ENCODE measurements at regions not wholly inside any gene's neighbourhood (a gene's known extent, or its start where the extent isn't known, plus 50 kb on each side); places are given as distances from the start of the nearest gene placed in this dataset.
"Not testable (repeated sequence)": the region's sequence is repeated elsewhere in the genome, so short reads cannot be mapped to it uniquely, and the experiment has no call there.

DNA sequence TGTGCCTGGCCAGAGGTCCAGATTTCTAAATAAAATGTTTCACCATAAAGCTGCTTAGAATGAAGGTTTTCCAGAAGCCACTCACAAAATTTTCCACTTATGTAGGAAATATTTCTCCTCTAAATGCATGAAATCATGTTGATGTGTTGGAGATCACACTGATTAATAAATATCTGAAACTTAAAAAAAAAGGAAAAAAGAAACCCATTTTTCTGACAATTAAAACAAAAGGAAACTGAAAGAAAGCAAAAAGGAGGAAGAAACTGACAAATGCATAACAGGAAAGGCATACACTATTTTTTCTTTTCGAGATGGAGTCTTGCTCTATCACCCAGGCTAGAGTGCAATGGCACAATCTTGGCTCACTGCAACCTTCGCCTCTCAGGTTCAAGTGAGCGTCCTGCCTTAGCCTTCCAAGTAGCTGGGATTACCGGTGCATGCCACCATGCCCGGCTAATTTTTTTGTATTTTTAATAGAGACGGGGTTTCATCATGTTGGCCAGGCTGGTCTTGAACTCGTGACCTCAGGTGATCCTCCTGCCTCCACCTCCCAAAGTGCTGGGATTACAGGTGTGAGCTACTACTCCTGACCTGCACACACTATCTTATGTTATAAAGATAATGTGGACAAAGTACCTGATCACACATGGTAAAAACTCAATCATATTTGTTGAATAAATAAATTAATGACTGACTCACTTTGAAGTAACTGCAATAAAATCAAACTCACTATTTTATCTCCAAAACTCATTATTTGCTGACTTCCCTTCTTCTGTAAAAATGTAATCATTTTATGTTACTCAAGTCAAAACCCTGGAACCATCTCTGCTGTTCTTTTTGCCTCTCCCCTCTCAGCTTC, 149.8 kb upstream of the NR5A2 start:
- DNase-seq: no peak

DNA sequence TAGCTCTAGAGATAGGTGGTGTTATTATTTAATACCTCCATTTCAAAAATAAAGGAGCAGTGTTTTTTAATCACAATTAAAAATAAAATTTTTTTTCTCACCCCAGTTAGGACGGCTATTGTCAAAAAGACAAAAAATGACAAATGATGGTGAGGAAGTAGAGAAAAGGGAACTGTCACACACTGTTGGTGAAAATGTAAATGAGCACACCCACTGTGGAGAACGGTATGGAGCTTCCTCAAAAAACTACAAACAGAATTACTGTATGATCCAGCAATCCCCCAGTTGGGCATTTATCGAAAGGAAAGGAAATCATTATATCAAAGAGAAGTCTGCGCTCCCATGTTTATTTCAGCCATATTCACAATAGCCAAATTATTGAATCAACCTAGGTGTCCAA, 148.7 kb upstream of the NR5A2 start:
- no peak for DNase-seq

DNA sequence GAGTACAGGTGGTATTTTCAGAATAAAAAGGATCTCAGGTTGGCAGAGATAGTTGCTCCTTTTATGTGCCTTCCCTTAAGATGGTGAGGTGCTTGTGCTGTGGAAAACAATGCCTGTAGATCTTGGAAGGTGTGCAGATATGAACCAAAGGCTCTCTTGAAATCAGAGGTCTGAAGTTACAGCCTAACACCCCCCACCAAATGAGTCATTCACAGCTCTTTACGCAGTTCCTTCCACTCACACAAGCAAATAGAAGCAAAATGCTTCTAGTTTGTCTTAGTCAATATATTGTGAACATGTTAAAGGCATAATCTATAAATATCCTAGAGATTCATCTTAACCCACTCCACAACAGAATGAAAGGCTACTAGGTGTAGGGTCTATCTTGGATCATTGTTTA, 128.9 kb upstream of the NR5A2 start:
- DNase-seq: no peak

DNA sequence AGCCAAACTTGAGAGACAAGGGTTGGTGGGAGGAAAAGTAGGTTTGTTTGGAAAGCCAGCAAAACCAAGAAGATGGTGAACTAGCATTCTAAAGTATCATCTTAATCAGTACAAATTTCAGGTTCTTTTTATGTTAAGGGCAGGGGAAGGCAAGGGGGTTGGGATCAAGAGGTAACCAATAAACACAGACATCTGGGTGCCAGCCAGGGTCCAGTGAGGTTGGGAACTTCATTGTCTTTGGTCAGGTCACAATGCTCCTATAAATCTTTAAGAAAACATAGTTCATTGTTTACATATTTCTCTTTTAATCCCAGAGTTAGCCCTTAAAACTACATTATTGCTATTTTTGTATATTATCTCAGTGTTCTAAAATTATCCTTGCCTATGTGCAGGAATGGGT, 126.2 kb upstream of the NR5A2 start:
- no peak for DNase-seq

DNA sequence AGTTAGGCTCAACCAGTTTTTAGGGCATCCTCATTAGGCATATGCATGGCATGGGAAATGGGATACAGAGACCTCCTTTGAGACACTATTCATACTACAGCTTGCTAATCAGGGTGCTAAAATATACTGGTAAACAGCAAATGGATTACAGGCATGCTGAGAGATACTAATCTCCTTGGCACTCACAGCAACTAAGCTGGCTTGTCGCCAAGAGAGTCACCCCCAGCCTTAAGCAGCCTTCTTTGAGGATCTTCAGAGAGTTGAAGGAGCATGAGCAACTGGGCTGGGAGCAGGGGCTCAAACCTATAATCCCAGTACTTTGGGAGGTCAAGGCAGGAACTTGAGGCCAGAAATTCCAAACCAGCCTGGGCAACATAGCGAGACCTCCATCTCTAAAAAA, 120.1 kb upstream of the NR5A2 start:
- no peak for DNase-seq

DNA sequence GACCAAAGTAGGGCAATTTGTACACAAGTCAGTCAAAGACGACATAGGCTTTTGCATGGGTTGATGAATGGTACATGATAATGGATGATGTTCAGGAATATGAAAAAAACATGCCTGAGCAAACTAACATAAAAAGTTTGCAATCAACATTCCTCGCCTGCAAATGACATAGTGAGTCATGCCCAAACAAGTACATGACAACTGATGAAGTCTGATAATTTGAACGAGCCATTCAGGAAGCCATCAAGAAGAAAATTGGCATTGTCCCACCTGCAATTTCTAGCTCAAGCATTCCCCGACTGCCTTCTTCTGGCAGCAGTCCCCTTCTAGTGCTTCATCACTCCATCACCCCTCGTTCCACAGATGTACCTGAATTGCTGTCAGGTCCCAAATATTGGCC, 118.4 kb upstream of the NR5A2 start:
- DNase-seq: no peak

DNA sequence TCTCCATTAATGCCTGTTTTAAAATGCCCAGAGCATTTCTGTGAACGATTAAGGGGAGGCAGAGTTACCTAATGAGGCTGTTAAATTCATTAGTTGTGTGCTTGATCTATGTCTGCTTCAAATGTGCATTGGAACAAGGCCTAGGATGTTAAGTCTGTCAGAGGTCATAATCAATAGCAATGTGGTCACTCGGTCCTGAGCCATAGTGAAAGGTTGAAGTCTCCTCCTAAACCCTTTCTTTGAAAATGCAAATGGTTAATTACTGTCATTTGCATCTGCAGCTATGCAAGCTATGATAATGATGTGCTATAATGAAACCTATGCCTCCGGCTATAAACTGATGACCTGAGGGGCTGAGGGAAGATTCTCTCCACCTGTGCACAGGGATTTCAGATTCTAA, 114.2 kb upstream of the NR5A2 start:
- no peak for DNase-seq

DNA sequence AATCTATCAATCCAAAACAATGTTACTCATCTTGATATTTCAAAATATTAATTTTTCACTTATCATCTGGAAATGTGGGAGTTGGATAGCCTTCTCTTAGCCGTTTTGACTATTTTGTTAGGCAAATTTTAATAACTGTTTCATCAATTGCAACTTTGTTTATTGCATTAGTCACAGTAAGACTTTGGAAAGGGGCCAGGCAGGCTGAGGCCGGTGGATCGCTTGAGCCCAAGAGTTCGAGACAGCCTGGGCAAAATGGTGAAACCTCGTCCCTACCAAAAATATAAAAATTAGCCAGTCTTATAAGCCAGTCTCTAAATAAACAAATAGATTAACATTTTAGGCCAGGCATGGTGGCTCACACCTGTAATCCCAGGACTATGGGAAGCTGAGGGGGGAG, 113.0 kb upstream of the NR5A2 start:
- DNase-seq: no peak

DNA sequence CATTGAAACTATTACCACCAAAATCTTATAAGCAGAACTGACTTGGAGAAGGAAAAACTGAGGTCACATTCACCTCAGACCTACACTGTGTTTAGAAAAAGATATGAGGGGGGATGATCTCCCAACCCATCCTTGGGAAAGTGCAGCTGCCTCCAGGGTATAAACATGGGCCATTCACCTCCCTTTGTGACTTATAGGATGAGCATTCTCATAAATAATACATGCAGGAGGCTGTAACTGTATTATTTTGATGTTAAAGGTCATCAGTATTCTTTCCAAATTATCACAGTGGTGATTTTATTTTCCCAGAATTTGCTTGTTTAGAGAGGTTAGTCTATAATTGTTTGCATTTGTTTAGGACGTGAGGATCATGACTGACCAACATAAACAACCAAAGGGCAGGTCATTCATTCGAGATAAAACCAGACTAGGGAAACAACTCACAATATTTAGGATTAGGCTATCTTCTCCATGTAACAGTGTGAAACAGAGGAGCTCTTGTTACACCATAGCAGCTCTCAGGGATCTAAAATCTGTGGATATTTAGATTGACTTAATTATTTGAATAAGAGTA, 109.2 kb upstream of the NR5A2 start:
- no peak for DNase-seq

DNA sequence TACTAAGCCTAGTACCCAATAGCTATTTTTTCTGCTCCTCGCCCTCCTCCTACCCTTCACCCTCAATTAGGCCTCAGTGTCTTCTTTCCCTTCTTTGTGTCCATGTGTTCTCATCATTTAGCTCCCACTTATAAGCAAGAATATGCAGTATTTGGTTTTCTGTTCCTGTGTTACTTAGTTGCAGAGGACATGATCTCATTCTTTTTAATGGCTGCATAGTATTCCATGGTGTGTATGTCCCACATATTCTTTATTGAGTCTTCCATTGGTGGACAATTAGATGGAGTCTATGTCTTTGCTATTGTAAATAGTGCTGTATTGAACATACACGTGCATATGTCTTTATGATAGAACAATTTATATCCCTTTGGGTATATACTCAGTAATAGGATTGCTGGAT, 106.9 kb upstream of the NR5A2 start:
- no peak for DNase-seq

DNA sequence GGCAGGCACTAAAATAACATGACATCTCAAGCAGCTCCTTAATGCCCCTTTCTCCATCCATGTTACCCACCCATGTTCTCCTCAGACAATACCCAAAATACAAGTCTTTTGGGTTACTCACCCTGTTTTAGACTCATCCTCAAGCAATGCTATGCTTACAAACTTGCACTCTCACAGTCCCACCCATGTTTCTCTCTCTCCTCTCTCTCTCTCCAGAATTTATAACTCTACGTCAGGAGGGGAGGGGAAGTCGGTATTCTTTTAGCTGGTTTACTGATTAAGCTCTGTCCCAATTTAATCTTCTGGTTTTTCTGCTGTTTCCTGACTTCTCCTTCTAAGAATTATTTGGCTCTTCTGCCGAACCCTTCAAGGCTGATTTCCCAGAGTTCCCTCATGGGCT, 98.0 kb upstream of the NR5A2 start:
- DNase-seq: no peak

DNA sequence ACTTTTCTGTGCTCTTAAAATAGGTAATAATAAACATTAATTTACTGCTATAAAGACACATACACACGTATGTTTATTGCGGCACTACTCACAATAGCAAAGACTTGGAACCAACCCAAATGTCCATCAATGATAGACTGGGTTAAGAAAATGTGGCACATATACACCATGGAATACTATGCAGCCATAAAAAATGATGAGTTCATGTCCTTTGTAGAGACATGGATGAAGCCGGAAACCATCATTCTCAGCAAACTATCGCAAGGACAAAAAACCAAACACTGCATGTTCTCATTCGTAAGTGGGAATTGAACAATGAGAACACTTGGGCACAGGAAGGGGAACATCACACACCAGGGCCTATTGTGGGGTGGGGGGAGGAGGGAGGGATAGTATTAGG, 97.4 kb upstream of the NR5A2 start:
- not testable (repeated sequence) for DNase-seq

DNA sequence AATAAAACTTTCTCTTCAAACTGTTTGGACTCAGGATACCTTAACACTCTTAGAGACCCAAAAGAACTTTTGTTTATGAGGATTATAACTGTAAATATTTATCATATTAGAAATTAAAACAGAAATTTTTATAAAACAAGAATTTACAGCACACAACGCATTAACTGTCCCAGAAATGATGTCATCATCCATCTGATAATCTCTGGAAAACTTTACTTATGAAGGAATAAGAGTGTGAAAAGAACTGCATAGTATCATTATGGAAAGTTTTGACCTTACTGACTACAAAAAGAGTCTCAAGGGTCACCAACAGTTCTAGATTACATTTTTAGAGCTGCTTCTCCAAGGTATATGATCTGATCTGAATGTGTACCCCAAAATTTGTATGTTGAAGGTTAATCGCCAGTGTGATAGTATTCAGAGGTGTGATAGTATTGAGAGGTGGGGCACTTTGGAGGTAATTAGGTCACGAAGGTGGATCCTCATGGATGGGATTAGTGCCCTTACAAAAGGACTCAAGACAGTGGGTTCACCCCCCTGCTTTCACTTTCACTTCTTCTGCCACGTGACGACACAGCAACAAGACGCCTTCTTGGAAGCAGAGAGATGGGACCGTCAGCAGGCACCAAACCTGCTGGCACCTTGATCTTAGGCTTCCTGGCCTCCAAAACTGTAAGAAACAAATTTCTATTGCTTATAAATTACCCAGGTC, 95.7 kb upstream of the NR5A2 start:
- DNase-seq: no peak

DNA sequence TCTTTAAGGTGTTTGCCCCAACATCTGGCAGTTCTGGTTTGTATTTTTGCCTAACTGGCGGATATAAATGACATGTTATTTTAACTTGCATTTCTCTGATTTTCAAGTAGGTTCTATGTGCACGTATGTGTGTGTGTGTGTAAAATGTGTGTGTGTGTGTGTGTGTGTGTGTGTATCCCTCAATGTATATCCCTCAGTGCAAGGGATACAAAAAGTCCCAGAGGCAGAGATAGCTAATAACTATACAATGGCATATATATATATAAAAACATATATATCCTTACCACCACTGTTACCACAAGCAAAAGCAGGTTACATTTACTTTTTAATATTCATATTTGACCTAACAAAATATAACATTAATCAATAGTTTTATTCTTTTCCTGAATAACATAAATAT, 95.0 kb upstream of the NR5A2 start:
- DNase-seq: no peak

DNA sequence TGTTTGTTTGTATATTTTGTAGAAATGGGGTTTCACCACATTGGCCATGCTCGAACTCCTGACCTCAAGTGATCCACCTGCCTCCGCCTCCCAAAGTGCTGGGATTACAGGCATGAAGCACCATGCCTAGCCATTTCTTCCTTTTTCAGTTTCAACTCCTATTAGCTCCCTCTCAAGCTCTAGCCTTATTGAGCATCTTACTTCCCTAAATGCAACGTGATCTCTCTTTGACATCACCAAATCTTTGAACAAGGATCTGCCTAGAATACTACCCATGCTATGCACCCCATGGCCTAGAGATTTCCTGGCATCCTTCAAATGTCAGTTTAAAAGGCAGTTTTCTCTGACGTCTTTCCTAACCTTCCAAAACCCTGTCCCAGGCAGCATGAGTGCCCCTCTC, 91.1 kb upstream of the NR5A2 start:
- no peak for DNase-seq

DNA sequence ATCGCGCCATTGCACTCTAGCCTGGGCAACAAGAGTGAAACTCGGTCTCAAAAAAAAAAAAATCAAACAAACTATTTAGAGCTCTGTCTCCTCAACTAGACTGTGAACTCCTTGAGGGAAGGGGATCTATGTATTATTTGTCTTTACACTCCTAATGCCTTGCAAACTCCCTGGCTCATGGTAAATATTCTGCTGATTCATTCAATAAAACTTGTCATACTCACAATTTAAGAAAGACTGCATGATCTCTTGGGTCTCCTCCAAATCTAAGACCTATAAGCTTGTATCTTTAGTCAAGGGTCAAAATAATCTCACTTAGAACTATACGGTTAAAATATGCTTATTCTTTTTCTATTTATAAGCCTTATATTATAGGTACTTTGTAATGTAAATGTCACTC, 90.3 kb upstream of the NR5A2 start:
- DNase-seq: no peak

DNA sequence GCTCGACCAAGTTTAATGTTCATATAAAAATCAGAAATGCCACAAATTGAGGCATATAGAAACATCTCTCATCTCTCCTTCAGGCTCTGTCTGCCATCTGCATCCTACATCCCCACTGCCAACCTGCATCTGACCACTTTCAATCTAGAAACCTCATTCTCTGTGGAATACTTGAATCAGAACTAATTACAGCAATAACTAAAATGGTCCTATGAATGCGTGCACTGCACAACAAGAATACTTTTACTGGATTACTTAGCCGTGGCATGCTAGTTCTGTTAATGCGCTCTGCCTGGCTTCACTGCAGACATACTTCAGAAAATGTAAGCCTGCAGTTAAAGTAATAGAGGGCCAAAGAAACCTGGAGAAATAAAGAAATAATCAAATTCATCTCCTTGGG, 89.8 kb upstream of the NR5A2 start:
- DNase-seq: no peak

DNA sequence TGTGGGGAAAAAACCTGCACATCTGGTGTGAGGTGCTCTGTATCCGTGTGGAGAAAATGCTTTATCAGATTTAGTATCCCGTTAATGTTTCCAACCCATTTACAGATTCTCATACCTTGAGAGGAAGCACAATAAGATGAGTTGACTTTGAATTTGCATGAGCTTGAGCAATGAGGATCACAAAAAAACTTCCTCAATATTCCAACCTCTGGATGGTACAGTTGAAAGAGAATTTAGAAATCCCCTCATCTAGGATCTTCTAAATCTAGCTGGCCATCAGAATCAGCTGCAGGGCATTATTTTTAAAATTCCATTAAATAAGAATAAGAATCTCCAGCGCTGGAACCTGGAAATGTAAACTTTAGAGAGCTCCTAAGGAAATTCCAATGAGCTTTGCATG, 82.5 kb upstream of the NR5A2 start:
- no peak for DNase-seq

DNA sequence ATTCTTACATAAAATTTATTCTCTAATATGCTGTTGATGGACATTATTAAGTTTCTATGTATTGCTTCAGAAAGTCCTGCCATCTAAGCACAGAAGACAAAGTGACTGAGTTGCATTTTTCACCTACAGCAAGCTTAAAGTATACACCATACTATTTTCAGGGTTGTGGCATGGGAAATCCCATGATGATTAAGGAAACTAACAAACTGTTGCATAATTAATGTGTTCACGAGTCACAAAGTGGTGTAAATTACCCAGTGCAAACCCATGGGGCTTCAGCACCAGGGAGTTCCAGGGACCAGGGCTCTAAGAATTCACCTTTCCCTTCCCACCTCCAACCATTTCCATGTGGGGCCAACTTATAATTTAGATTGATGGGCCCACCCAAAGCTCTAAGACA, 81.9 kb upstream of the NR5A2 start:
- DNase-seq: no peak

DNA sequence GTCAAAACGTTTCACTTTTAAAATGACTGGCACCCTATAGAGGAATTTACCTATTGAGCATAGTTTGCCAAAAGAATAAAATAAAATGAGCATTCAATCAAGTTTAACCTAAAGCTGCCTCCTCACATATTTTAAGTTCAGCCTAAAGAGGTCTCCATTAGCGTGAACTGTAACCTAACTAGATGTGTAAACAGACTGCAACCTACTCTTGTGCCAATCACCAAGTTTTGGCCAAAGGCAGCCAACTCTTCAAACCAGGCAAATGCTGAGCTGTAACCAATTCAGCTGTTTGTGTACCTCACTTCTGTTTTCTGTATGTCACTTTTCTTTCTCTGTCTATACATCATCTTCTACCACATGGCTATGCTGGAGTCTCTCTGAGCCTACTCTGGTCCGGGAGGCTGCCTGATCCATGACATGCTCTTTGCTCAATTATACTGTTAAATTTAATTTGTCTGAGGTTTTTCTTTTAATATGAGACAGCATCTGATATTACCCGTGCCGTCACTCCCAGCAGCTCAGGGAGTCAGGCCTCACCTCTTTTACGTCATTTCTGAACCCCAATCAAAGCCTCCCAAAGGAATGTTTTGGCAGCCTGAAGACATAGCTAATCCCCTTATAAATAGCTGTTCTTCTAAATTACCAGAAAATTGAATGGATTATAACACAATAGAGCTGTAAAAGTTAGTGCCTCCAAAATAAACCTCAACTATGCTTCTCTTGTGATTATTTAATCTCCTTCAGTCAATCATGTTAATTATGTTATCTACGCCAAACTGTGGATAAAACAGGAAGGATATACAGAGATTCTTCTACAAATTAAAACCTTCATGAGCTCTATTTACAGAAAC, 81.0 kb upstream of the NR5A2 start:
- DNase-seq: no peak

DNA sequence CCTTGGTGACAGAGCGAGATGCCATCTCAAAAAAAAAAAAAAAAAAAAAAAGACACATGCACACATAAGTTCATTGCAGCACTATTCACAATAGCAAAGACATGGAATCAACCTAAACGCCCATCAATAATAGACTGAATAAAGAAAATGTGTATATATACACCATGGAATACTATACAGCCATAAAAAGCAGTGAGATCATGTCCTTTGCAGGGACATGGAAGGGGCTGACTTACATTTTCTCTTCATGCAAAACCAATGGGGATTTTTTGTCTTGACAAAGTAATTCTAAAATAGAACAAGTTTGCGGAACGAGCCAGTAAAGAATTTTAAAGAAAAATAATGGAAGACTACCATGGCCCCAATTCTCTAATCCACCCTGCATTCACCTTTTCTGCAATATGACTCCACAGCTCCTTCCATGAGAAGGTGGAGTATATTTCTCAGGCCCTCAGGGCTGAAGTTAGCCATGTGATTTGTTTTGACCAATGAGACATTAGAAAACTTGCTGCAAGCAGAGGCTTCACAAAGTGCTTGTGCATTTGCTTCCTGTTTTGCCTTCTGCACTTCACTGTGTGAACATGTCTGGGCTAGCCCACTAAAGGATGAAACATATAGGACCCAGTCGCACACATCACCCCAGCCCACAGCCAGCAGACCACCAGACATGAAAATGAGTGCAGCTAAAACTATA, 78.8 kb upstream of the NR5A2 start:
- no peak for DNase-seq

DNA sequence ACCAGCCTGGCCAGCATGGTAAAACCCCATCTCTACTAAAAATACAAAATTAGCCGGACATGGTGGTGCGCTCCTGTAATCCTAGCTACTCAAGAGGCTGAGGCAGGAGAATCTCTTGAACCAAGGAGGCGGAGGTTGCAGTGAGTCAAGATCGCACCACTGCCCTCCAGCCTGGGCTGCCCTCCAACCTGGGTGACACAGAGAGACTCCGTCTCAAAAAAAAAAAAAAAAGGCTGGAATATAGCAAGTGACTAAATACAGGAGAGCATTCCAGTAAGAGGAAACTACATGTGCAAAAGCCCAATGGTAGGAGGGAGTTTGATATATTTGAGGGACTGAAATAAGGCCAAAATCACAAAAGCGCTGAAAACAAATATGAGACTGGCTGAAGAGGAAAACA, 76.5 kb upstream of the NR5A2 start:
- not testable (repeated sequence) for DNase-seq

DNA sequence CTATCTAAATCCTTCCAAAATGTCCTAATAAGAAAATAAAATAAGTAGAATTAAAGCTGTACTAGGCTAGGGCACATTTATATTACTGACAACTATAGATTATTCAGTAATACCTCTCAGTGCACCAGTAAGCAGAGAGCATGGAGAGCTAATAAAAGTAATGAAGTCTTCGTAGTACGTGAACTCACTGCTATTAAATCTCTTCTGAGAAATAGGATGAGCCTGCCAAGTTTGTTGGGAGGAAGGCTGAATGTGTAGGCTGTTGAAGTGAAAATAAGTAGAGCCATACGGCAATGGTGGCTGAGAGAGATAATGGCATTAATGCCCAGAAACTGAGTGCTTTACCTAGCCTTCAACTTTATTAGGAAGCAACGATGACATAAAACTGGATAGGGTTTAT, 73.9 kb upstream of the NR5A2 start:
- DNase-seq: no peak
